HEK293 (cell line): ENCODE measurements at regions not wholly inside any gene's neighbourhood (a gene's known extent, or its start where the extent isn't known, plus 50 kb on each side); places are given as distances from the start of the nearest gene placed in this dataset.

Experiments
- CTCF ChIA-PET: fragments of 350-600 bp; formaldehyde crosslinking; extraction: SDS; loops from one replicate; lab custom pipeline; 2021; ENCODE audit warnings: antibody characterized with exemption; lab: Yijun Ruan, JAX
- POLR2A ChIA-PET: fragments of 300-600 bp; formaldehyde crosslinking; extraction: SDS; loops from one replicate; lab custom pipeline; 2020; ENCODE audit warnings: antibody characterized with exemption, inconsistent platforms; lab: Yijun Ruan, JAX
- H3K27ac ChIP-seq: fragments of 200-500 bp; sonication (Bioruptor generic); 2 replicates; pipeline ENCODE4 v1.5.1; 2014; ENCODE audit warnings: low read depth, low read length, control low read depth, inconsistent platforms; ENCODE audit errors: extremely low read depth
- H3K36me3 ChIP-seq, 2 experiments: fragments of 200-500 bp in 1 of 2; sonication (Bioruptor generic) in 1 of 2; 1 replicate in 1 of 2; 2 replicates in 1 of 2; pipeline ENCODE4 v1.5.1; 2014 to 2017; ENCODE audit warnings: inconsistent platforms in 2 of 2, low read length in 2 of 2; ENCODE audit not compliant: control insufficient read depth in 2 of 2, insufficient read depth in 1 of 2
- H3K4me1 ChIP-seq: fragments of 200-500 bp; sonication (Bioruptor generic); 2 replicates; pipeline ENCODE4 v1.5.1; 2014; ENCODE audit warnings: mild to moderate bottlenecking, low read length, inconsistent platforms; ENCODE audit not compliant: control insufficient read depth, insufficient read depth
- H3K4me3 ChIP-seq: 2 replicates; pipeline ENCODE4 v1.5.1; 2011; ENCODE audit warnings: low read depth, mild to moderate bottlenecking, control low read depth, low read length, moderate library complexity
- H3K9me3 ChIP-seq: fragments of 200-500 bp; sonication (Bioruptor generic); 2 replicates; pipeline ENCODE4 v1.5.1; 2014; ENCODE audit warnings: low read depth, low read length, inconsistent platforms; ENCODE audit not compliant: control insufficient read depth, insufficient read depth
- EGR2 ChIP-seq: fragments of 450-650 bp; formaldehyde crosslinking; IDR thresholded peaks from 2 replicates; pipeline ENCODE4 v1.5.1; 2016; ENCODE audit warnings: low read depth, missing biosample characterization, missing genetic modification characterization
- GLI4 ChIP-seq: fragments of 450-650 bp; formaldehyde crosslinking; IDR thresholded peaks from 2 replicates; pipeline ENCODE4 v1.5.1; 2016; ENCODE audit warnings: missing biosample characterization, missing genetic modification characterization
- KLF7 ChIP-seq: fragments of 450-650 bp; formaldehyde crosslinking; IDR thresholded peaks from 2 replicates; pipeline ENCODE4 v1.5.1; 2016; ENCODE audit warnings: missing biosample characterization, missing genetic modification characterization, borderline replicate concordance
- KLF9 ChIP-seq: fragments of 450-650 bp; formaldehyde crosslinking; IDR thresholded peaks from 2 replicates; pipeline ENCODE4 v1.5.1; 2016; ENCODE audit warnings: missing biosample characterization, missing genetic modification characterization, low read depth
- OVOL3 ChIP-seq: fragments of 450-650 bp; formaldehyde crosslinking; IDR thresholded peaks from 2 replicates; pipeline ENCODE4 v1.5.1; 2016; ENCODE audit warnings: missing biosample characterization, missing genetic modification characterization
- PRDM1 ChIP-seq: fragments of 450-650 bp; formaldehyde crosslinking; IDR thresholded peaks from 2 replicates; pipeline ENCODE4; 2016; ENCODE audit warnings: missing biosample characterization, missing genetic modification characterization
- PRDM6 ChIP-seq: fragments of 450-650 bp; formaldehyde crosslinking; IDR thresholded peaks from 2 replicates; pipeline ENCODE4 v1.5.1; 2017; ENCODE audit warnings: missing biosample characterization, missing genetic modification characterization
- SALL2 ChIP-seq: fragments of 450-650 bp; formaldehyde crosslinking; IDR thresholded peaks from 2 replicates; pipeline ENCODE4 v1.5.0; 2017; ENCODE audit warnings: missing biosample characterization, mild to moderate bottlenecking, missing genetic modification characterization, borderline replicate concordance
- ZBTB11 ChIP-seq: fragments of 450-650 bp; formaldehyde crosslinking; conservative IDR thresholded peaks from 2 replicates; pipeline ENCODE4 v1.5.1; 2016; ENCODE audit warnings: low read depth, missing biosample characterization, missing genetic modification characterization
- ZBTB8A ChIP-seq: fragments of 450-650 bp; formaldehyde crosslinking; IDR thresholded peaks from 2 replicates; pipeline ENCODE4 v1.5.1; 2016; ENCODE audit warnings: missing biosample characterization, missing genetic modification characterization
- ZEB2 ChIP-seq: fragments of 450-650 bp; formaldehyde crosslinking; IDR thresholded peaks from 2 replicates; pipeline ENCODE4 v1.5.1; 2016; ENCODE audit warnings: missing biosample characterization, missing genetic modification characterization
- ZNF114 ChIP-seq: fragments of 450-650 bp; formaldehyde crosslinking; IDR thresholded peaks from 2 replicates; pipeline ENCODE4 v1.5.0; 2017; ENCODE audit warnings: missing biosample characterization, missing genetic modification characterization
- ZNF140 ChIP-seq: fragments of 450-650 bp; formaldehyde crosslinking; IDR thresholded peaks from 2 replicates; pipeline ENCODE4 v1.5.1; 2016; ENCODE audit warnings: missing biosample characterization, missing genetic modification characterization
- ZNF335 ChIP-seq: fragments of 450-650 bp; formaldehyde crosslinking; conservative IDR thresholded peaks from 2 replicates; pipeline ENCODE4 v1.5.1; 2016; ENCODE audit warnings: missing biosample characterization, missing genetic modification characterization
- ZNF341 ChIP-seq: fragments of 450-650 bp; formaldehyde crosslinking; IDR thresholded peaks from 2 replicates; pipeline ENCODE4; 2016; ENCODE audit warnings: low read depth, missing biosample characterization, missing genetic modification characterization
- ZNF362 ChIP-seq: fragments of 450-650 bp; formaldehyde crosslinking; IDR thresholded peaks from 2 replicates; pipeline ENCODE4 v1.5.1; 2016; ENCODE audit warnings: missing biosample characterization, missing genetic modification characterization
- ZNF37A ChIP-seq: fragments of 450-650 bp; IDR thresholded peaks from 2 replicates; pipeline ENCODE4 v1.5.1; 2018; ENCODE audit warnings: missing biosample characterization, missing genetic modification characterization
- ZNF518A ChIP-seq: fragments of 450-650 bp; formaldehyde crosslinking; conservative IDR thresholded peaks from 2 replicates; pipeline ENCODE4 v1.5.1; 2016; ENCODE audit warnings: low read depth, missing biosample characterization, missing genetic modification characterization
- ZNF548 ChIP-seq: fragments of 450-650 bp; formaldehyde crosslinking; IDR thresholded peaks from 2 replicates; pipeline ENCODE4 v1.5.1; 2016; ENCODE audit warnings: missing biosample characterization, missing genetic modification characterization
- ZNF549 ChIP-seq: fragments of 450-650 bp; IDR thresholded peaks from 2 replicates; pipeline ENCODE4 v1.5.1; 2018; ENCODE audit warnings: missing biosample characterization, missing genetic modification characterization, mild to moderate bottlenecking, inconsistent platforms, moderate library complexity
- ZNF571 ChIP-seq: fragments of 450-650 bp; formaldehyde crosslinking; IDR thresholded peaks from 2 replicates; pipeline ENCODE4 v1.5.0; 2017; ENCODE audit warnings: missing biosample characterization, missing genetic modification characterization
- ZNF623 ChIP-seq: fragments of 450-650 bp; formaldehyde crosslinking; IDR thresholded peaks from 2 replicates; pipeline ENCODE4 v1.5.1; 2016; ENCODE audit warnings: missing biosample characterization, missing genetic modification characterization
- ZNF629 ChIP-seq: fragments of 450-650 bp; formaldehyde crosslinking; IDR thresholded peaks from 2 replicates; pipeline ENCODE4 v1.5.1; 2017; ENCODE audit warnings: missing biosample characterization, missing genetic modification characterization
- ZNF660 ChIP-seq: fragments of 450-650 bp; IDR thresholded peaks from 2 replicates; pipeline ENCODE4 v1.5.1; 2018; ENCODE audit warnings: missing biosample characterization, mild to moderate bottlenecking, missing genetic modification characterization
- ZNF677 ChIP-seq: fragments of 450-650 bp; IDR thresholded peaks from 2 replicates; pipeline ENCODE4 v1.5.0; 2018; ENCODE audit warnings: missing biosample characterization, mild to moderate bottlenecking, missing genetic modification characterization, moderate library complexity

DNA sequence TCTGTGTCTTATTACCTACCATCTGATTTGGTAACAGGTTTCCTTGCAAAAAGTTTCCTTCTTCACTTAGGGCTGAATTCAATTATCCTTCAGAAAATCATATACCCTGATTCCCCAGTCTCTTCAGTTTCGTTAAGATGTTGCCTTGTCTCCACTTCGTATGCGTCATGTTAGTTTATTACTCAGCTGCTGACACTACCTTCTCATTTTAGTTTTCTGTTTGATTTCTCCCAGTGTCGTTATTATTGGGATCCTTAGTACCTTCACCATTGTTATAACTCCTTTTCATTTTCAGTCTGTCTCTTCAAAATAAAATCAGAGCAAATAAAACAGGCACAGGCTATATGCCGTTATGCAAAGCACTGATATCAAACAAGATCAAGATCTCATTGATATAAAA lies 87.5 kb upstream of the RBPJ start:
- Histone ChIP-seq H3K4me3 (no peak overlapping the region), H3K9me3 (no peaks in the 10 kb centered on the region), H3K4me1 (no peaks in the 10 kb centered on the region), H3K27ac (no peak overlapping the region), H3K36me3 (no peaks in the 10 kb centered on the region)
- ChIA-PET POLR2A (no interaction called here), CTCF (no interaction called here)
- TF ChIP-seq OVOL3 (tag by site-specific recombination) (no peak), ZNF677 (no peak), ZNF37A (tag by site-specific recombination) (no peak)

DNA sequence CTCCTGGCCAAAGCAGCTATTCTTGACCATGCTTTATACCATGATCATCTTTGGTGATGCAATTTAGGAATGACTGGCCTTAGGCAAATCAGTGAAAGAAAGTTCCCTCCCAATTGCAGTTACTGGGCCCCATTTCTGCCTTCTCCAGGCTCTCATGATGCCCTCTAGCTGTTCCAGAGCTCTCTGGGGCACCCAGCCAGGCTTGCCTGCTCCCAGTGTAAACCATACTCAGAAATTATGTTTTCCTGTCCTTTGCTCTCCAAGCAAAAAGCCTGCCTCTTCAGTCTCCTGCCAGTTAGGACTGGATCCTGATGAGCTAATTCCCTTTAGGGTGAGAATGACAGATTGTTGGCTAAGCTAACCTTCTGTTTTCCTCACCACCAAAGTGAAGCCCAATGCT lies 85.3 kb upstream of the RBPJ start:
- Histone ChIP-seq H3K4me3 (no peak overlapping the region), H3K27ac (no peak overlapping the region), H3K4me1 (peaks cover 6% of the 10 kb centered on the region; the same call in 1 of the 2 replicates), H3K36me3 (no peaks in the 10 kb centered on the region), H3K9me3 (no peaks in the 10 kb centered on the region)
- ChIA-PET POLR2A (no interaction called here), CTCF (interaction anchor here (0.7 kb wide), 1 partner anchor 155 kb away, joined by 3 read pairs; no protein-coding TSS in a partner anchor)
- no peak for TF ChIP-seq ZEB2 (tag by site-specific recombination)
- no peak for TF ChIP-seq ZNF341 (tag by site-specific recombination)
- no peak for TF ChIP-seq ZNF571
- no peak for TF ChIP-seq ZNF629 (tag by site-specific recombination)
- TF ChIP-seq ZNF518A (tag by site-specific recombination), result no peak
- no peak for TF ChIP-seq ZNF548 (tag by site-specific recombination)
- 0 out of 2 replicates have a peak, but pooled peaks have one; percentile 21 for TF ChIP-seq ZNF335
- TF ChIP-seq PRDM6, result peak; percentile 42
- TF ChIP-seq KLF7 (tag by site-specific recombination), result no peak
- no peak for TF ChIP-seq ZNF140
- TF ChIP-seq EGR2 (tag by site-specific recombination), result no peak
- no peak for TF ChIP-seq SALL2 (tag by site-specific recombination)
- no peak for TF ChIP-seq ZNF362
- TF ChIP-seq ZNF623, result no peak
- TF ChIP-seq PRDM1 (tag by site-specific recombination), result no peak
- TF ChIP-seq KLF9 (tag by site-specific recombination), result no peak
- TF ChIP-seq GLI4, result no peak
- TF ChIP-seq ZNF114 (tag by site-specific recombination), result no peak
- peak; percentile 42; the same call in 1 of the 2 replicates for TF ChIP-seq ZBTB8A (tag by site-specific recombination)
- TF ChIP-seq ZNF660 (tag by site-specific recombination), result no peak
- peak; percentile 61 for TF ChIP-seq ZNF549 (tag by site-specific recombination)
- TF ChIP-seq ZBTB11, result no peak
